HCT116 (cell line): ENCODE measurements at regions not wholly inside any gene's neighbourhood (a gene's known extent, or its start where the extent isn't known, plus 50 kb on each side); places are given as distances from the start of the nearest gene placed in this dataset.

Experiments
- CBX3 ChIP-seq: IDR thresholded peaks from 2 replicates; pipeline ENCODE4 v1.6.1; 2012; ENCODE audit warnings: low read depth
- CTCF ChIP-seq, 3 experiments: fragments of 200-600 bp in 1 of 3; sonication (generic) in 1 of 3; IDR thresholded peaks in 2 of 3; conservative IDR thresholded peaks in 1 of 3; 2 replicates each; pipeline ENCODE4 v1.5.1; 2012 to 2017; ENCODE audit warnings: low read depth in 2 of 3, low read length in 2 of 3, antibody characterized with exemption in 1 of 3, borderline replicate concordance in 1 of 3, control low read depth in 1 of 3, mild to moderate bottlenecking in 1 of 3, mixed read lengths in 1 of 3, mixed run types in 1 of 3, moderate library complexity in 1 of 3; ENCODE audit not compliant: insufficient read depth in 1 of 3
- EZH2 ChIP-seq: fragments of 200-600 bp; sonication (generic); IDR thresholded peaks from 2 replicates; pipeline ENCODE4 v1.6.1; 2017; ENCODE audit warnings: antibody characterized with exemption, mixed run types
- EZH2phosphoT487 ChIP-seq: fragments of 200-600 bp; IDR thresholded peaks from 2 replicates; pipeline ENCODE4 v1.6.1; 2018; ENCODE audit warnings: antibody characterized with exemption, borderline replicate concordance
- POLR2A ChIP-seq: IDR thresholded peaks from 2 replicates; pipeline ENCODE4 v1.7.0; 2011; ENCODE audit warnings: borderline replicate concordance; ENCODE audit not compliant: insufficient read depth, insufficient read length; ENCODE audit errors: extremely low read depth
- RAD21 ChIP-seq: IDR thresholded peaks from 2 replicates; pipeline ENCODE4 v1.6.1; 2012; ENCODE audit warnings: low read depth, mild to moderate bottlenecking
- REST ChIP-seq: IDR thresholded peaks from 2 replicates; pipeline ENCODE4 v1.6.1; 2012; ENCODE audit warnings: low read depth
- SIN3A ChIP-seq: IDR thresholded peaks from 2 replicates; pipeline ENCODE4 v1.6.1; 2012; ENCODE audit warnings: low read depth

GRCh38 chr3:154668835-154669234, 238.8 kb upstream of the GPR149 start:
- TF ChIP-seq EZH2phosphoT487 (no peak), CTCF (IDR thresholded peaks at IDR 0.05 in 2 of 3, conservative IDR thresholded peaks at IDR 0.05 in 1 of 3; ENCODE audit: borderline replicate concordance in 1 of 3, insufficient read depth in 1 of 3, low read depth in 2 of 3, low read length in 2 of 3) (no peak), RAD21 (no peak), EZH2 (no peak), SIN3A (no peak), POLR2A (no peak), REST (no peak), CBX3 (no peak)
